HepG2 (cell line): ENCODE measurements at regions not wholly inside any gene's neighbourhood (a gene's known extent, or its start where the extent isn't known, plus 50 kb on each side); places are given as distances from the start of the nearest gene placed in this dataset.

Experiments used
- ATAC-seq: fragments of 200-7000 bp; cut with Tn5 transposase; 3 replicates; pipeline ENCODE4 v1.9.1; 2020; ENCODE audit warnings: mild to moderate bottlenecking, moderate library complexity
- BruUV-seq: library from RNA; stranded (reverse); fragments of 400-500 nt; replicated peaks from 2 replicates; lab custom pipeline; 2021; lab: Mats Ljungman, UMichigan
- CTCF ChIA-PET: fragments of 300-600 bp; formaldehyde crosslinking; extraction: SDS; loops from one replicate; lab custom pipeline; 2021; ENCODE audit warnings: low total read pairs, inconsistent platforms, low intra/inter-chr PET ratio; lab: Yijun Ruan, JAX
- POLR2A ChIA-PET: fragments of 350-600 bp; sonication (Branson Sonifier 250); formaldehyde crosslinking; loops from one replicate; lab custom pipeline; 2020; ENCODE audit warnings: antibody characterized with exemption, inconsistent platforms; lab: Yijun Ruan, JAX
- DNase-seq: peaks from one replicate; pipeline ENCODE4 v3.0.0-alpha.2; 2015; ENCODE audit warnings: low spot score
- FAIRE-seq: peaks from 3 replicates; lab custom pipeline; 2011; peaks lifted over from hg19 to GRCh38; lab: Jason Lieb, UNC
- H2AFZ ChIP-seq: one replicate; pipeline ENCODE4 v1.6.1; 2011; ENCODE audit warnings: low read length, inconsistent platforms
- H3K27ac ChIP-seq: fragments of 300-600 bp; 3 replicates; pipeline ENCODE4 v1.8.0; 2011; ENCODE audit warnings: mixed run types, mild to moderate bottlenecking, mixed read lengths, low read length, inconsistent platforms; ENCODE audit not compliant: insufficient read depth; ENCODE audit errors: extremely low read length
- H3K27me3 ChIP-seq, 2 experiments: fragments of 200-600 bp in 1 of 2; 2 replicates in 1 of 2; 3 replicates in 1 of 2; pipeline versions ENCODE4 v1.6.0 to v1.8.0; 2011; ENCODE audit warnings: low read length in 2 of 2, mild to moderate bottlenecking in 2 of 2, moderate library complexity in 2 of 2, inconsistent platforms in 1 of 2; ENCODE audit not compliant: insufficient read depth in 2 of 2, control insufficient read depth in 1 of 2
- H3K36me3 ChIP-seq, 2 experiments: fragments of 200-600 bp in 1 of 2; replicated peaks in 1 of 2; 2 replicates in 1 of 2; 3 replicates in 1 of 2; pipeline versions ENCODE4 v1.5.1 to v1.8.0; 2011; ENCODE audit warnings: low read length in 2 of 2, inconsistent platforms in 1 of 2; ENCODE audit not compliant: insufficient read depth in 2 of 2, control insufficient read depth in 1 of 2
- H3K4me1 ChIP-seq: 2 replicates; pipeline ENCODE4 v1.5.1; 2012; ENCODE audit warnings: low read length, inconsistent platforms; ENCODE audit not compliant: insufficient read depth
- H3K4me2 ChIP-seq: 2 replicates; pipeline ENCODE4 v1.6.0; 2011; ENCODE audit warnings: low read depth, low read length, inconsistent platforms
- H3K4me3 ChIP-seq, 3 experiments: fragments of 200-600 bp in 1 of 3; sonication (generic), shearing (Covaris generic) in 1 of 3; replicated peaks in 1 of 3; 2 replicates each; pipeline ENCODE4 v1.5.1; 2011 to 2016; ENCODE audit warnings: low read length in 3 of 3, inconsistent platforms in 2 of 3, low read depth in 2 of 3, mild to moderate bottlenecking in 2 of 3, control low read depth in 1 of 3, mixed read lengths in 1 of 3; ENCODE audit not compliant: insufficient read depth in 1 of 3
- H3K79me2 ChIP-seq: one replicate; pipeline ENCODE4 v1.6.1; 2011; ENCODE audit warnings: low read length, inconsistent platforms; ENCODE audit not compliant: insufficient read depth
- H3K9ac ChIP-seq: 2 replicates; pipeline ENCODE4 v1.6.0; 2011; ENCODE audit warnings: mild to moderate bottlenecking, low read depth, low read length, inconsistent platforms; ENCODE audit not compliant: insufficient read depth
- H3K9me3 ChIP-seq: 2 replicates; pipeline ENCODE4 v1.5.1; 2012; ENCODE audit warnings: mild to moderate bottlenecking, low read length
- H4K20me1 ChIP-seq: 2 replicates; pipeline ENCODE4 v1.6.0; 2011; ENCODE audit warnings: inconsistent platforms, mild to moderate bottlenecking, low read length, moderate library complexity; ENCODE audit not compliant: insufficient read depth
- CCAR2 ChIP-seq: fragments of 200-400 bp; formaldehyde crosslinking; optimal IDR thresholded peaks from 2 replicates; pipeline ENCODE3; 2018; ENCODE audit warnings: low read depth, mild to moderate bottlenecking, low read length, moderate library complexity
- ELF4 ChIP-seq: sonication (generic); formaldehyde crosslinking; IDR thresholded peaks from 2 replicates; pipeline ENCODE4 v1.5.0; 2020; ENCODE audit warnings: missing genetic modification reagents, mild to moderate bottlenecking, moderate library complexity, borderline replicate concordance
- NCOA1 ChIP-seq: sonication (generic); formaldehyde crosslinking; IDR thresholded peaks from 2 replicates; pipeline ENCODE4 v1.9.0; 2021; ENCODE audit warnings: missing genetic modification reagents
- PPARG ChIP-seq: conservative IDR thresholded peaks from 2 replicates; pipeline ENCODE4 v1.6.1; 2016; ENCODE audit warnings: missing biosample characterization, missing genetic modification reagents
- SYNCRIP ChIP-seq: fragments of 200-400 bp; formaldehyde crosslinking; IDR thresholded peaks from 2 replicates; pipeline ENCODE4 v1.6.1; 2018; ENCODE audit warnings: mild to moderate bottlenecking, low read depth, low read length; ENCODE audit not compliant: insufficient read depth
- ZFP82 ChIP-seq: sonication (generic); formaldehyde crosslinking; IDR thresholded peaks from 2 replicates; pipeline ENCODE4 v1.5.1; 2020; ENCODE audit warnings: mild to moderate bottlenecking, missing genetic modification reagents, borderline replicate concordance
- ZNF12 ChIP-seq: sonication (generic); formaldehyde crosslinking; IDR thresholded peaks from 2 replicates; pipeline ENCODE4 v1.5.0; 2020; ENCODE audit warnings: missing genetic modification reagents
- ZNF264 ChIP-seq: sonication (generic); formaldehyde crosslinking; IDR thresholded peaks from 2 replicates; pipeline ENCODE4 v1.4.0; 2020; ENCODE audit warnings: missing genetic modification reagents
- ZNF768 ChIP-seq: sonication (generic); formaldehyde crosslinking; IDR thresholded peaks from 2 replicates; pipeline ENCODE4 v1.4.0; 2020; ENCODE audit warnings: missing genetic modification reagents
- ZSCAN31 ChIP-seq: sonication (generic); formaldehyde crosslinking; IDR thresholded peaks from 2 replicates; pipeline ENCODE4 v1.5.0; 2020; ENCODE audit warnings: low read depth, mild to moderate bottlenecking, missing genetic modification reagents
- WGBS: methylation state at CpG from one replicate; pipeline ENCODE4 v1.1.6; 2017; ENCODE audit warnings: low lambda C conversion rate; 5-methylcytosine and 5-hydroxymethylcytosine counted together
- in situ Hi-C: cut with HindIII; loops from 2 replicates; pipeline ENCODE4 v1.10.0; 2017; ENCODE audit warnings: low pct_unique_long_range_greater_than_20kb; ENCODE audit not compliant: extremely low pct_ligation_motif_present
- intact Hi-C: fragments of 100-400 bp; cut with micrococcal nuclease; formaldehyde crosslinking; loops from one replicate; pipeline ENCODE4 v1.10.0; 2022; ENCODE audit not compliant: unreplicated experiment
- TF ChIP-seq, protein P1 (sequence below): IDR thresholded peaks from 2 replicates; pipeline ENCODE4 v1.6.1; 2016; ENCODE audit warnings: control low read depth
- TF ChIP-seq, protein P2 (sequence below): sonication (generic); formaldehyde crosslinking; IDR thresholded peaks from 2 replicates; pipeline ENCODE4 v1.5.0; 2020; ENCODE audit warnings: missing genetic modification reagents, mild to moderate bottlenecking, borderline replicate concordance
- TF ChIP-seq, protein P3 (sequence below): sonication (generic); formaldehyde crosslinking; conservative IDR thresholded peaks from 2 replicates; pipeline ENCODE4 v1.4.0; 2020; ENCODE audit warnings: missing genetic modification reagents
- TF ChIP-seq, protein P4 (sequence below), 2 experiments: fragments of 450-650 bp in 1 of 2; sonication (generic) in 1 of 2; formaldehyde crosslinking in 1 of 2; IDR thresholded peaks; 2 replicates each; pipeline versions ENCODE4 v1.6.1 to v1.8.0; 2016 to 2022; ENCODE audit warnings: antibody characterized with exemption in 1 of 2, mild to moderate bottlenecking in 1 of 2, missing genetic modification reagents in 1 of 2

DNA sequence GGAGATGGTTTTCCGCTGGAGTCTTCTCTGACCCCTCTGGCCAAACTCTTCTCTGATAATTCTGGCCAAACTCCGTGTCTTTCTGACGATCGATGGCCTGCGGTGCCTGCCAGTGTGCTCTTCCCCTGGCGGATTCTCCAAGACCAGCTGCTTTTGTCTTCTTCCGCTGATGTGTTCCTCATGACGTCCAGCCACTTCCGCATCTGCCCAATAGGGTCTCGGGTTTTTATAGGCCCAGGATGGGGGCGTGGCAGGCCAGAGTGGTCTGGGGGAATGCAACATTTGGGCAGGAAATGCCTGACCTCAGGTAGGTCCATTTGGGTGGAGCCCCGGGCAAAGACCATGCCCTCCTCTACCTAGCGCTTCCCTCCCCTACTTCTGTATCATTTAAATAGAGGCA is 1542.1 kb downstream of the STIM2 start:
- 48% methylated on average over 12 of the region's 13 CpGs for WGBS
- in situ Hi-C loops = no loop called here
- TF ChIP-seq ELF4 (CRISPR knock-in tag) (no peak), ZNF768 (CRISPR knock-in tag) (no peak), ZFP82 (CRISPR knock-in tag) (no peak), ZNF264 (no peak), NCOA1 (CRISPR knock-in tag) (no peak), PPARG (CRISPR knock-in tag) (no peak), ZNF12 (CRISPR knock-in tag) (no peak), CCAR2 (no peak), SYNCRIP (no peak), ZSCAN31 (no peak)
- TF ChIP-seq, protein P1, sequence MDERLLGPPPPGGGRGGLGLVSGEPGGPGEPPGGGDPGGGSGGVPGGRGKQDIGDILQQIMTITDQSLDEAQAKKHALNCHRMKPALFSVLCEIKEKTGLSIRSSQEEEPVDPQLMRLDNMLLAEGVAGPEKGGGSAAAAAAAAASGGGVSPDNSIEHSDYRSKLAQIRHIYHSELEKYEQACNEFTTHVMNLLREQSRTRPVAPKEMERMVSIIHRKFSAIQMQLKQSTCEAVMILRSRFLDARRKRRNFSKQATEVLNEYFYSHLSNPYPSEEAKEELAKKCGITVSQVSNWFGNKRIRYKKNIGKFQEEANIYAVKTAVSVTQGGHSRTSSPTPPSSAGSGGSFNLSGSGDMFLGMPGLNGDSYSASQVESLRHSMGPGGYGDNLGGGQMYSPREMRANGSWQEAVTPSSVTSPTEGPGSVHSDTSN (CRISPR knock-in tag) = no peak
- TF ChIP-seq, protein P2, sequence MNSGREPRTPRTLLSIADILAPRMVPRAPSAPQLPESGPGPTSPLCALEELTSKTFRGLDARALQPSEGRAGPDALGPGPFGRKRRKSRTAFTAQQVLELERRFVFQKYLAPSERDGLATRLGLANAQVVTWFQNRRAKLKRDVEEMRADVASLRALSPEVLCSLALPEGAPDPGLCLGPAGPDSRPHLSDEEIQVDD = no peak
- TF ChIP-seq, protein P3, sequence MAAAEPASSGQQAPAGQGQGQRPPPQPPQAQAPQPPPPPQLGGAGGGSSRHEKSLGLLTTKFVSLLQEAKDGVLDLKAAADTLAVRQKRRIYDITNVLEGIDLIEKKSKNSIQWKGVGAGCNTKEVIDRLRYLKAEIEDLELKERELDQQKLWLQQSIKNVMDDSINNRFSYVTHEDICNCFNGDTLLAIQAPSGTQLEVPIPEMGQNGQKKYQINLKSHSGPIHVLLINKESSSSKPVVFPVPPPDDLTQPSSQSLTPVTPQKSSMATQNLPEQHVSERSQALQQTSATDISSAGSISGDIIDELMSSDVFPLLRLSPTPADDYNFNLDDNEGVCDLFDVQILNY (CRISPR knock-in tag) = no peak
- TF ChIP-seq, protein P4, sequence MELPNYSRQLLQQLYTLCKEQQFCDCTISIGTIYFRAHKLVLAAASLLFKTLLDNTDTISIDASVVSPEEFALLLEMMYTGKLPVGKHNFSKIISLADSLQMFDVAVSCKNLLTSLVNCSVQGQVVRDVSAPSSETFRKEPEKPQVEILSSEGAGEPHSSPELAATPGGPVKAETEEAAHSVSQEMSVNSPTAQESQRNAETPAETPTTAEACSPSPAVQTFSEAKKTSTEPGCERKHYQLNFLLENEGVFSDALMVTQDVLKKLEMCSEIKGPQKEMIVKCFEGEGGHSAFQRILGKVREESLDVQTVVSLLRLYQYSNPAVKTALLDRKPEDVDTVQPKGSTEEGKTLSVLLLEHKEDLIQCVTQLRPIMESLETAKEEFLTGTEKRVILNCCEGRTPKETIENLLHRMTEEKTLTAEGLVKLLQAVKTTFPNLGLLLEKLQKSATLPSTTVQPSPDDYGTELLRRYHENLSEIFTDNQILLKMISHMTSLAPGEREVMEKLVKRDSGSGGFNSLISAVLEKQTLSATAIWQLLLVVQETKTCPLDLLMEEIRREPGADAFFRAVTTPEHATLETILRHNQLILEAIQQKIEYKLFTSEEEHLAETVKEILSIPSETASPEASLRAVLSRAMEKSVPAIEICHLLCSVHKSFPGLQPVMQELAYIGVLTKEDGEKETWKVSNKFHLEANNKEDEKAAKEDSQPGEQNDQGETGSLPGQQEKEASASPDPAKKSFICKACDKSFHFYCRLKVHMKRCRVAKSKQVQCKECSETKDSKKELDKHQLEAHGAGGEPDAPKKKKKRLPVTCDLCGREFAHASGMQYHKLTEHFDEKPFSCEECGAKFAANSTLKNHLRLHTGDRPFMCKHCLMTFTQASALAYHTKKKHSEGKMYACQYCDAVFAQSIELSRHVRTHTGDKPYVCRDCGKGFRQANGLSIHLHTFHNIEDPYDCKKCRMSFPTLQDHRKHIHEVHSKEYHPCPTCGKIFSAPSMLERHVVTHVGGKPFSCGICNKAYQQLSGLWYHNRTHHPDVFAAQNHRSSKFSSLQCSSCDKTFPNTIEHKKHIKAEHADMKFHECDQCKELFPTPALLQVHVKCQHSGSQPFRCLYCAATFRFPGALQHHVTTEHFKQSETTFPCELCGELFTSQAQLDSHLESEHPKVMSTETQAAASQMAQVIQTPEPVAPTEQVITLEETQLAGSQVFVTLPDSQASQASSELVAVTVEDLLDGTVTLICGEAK (IDR thresholded peaks at IDR 0.05) = no peak
- TF ChIP-seq, protein P4 (CRISPR knock-in tag; IDR thresholded peaks at IDR 0.05) = no peak

More for the DNA sequence above, 1542.1 kb downstream of the STIM2 start:
- FAIRE-seq = no peak
- Histone ChIP-seq H4K20me1 (no peaks in the 10 kb centered on the region), H3K4me2 (no peak overlapping the region), H3K4me1 (no peaks in the 10 kb centered on the region), H3K9ac (no peak overlapping the region), H3K9me3 (peaks cover 58% of the 10 kb centered on the region), H2AFZ (no peak overlapping the region), H3K4me3 (no peak overlapping the region), H3K36me3 (no peaks in the 10 kb centered on the region), H3K27me3 (no peaks in the 10 kb centered on the region), H3K79me2 (no peaks in the 10 kb centered on the region), H3K27ac (no peak overlapping the region)
- no peak for DNase-seq
- no peak for ATAC-seq
- BruUV-seq = no TSS peak
- intact Hi-C loops = no loop called here
- ChIA-PET CTCF (no interaction called here), POLR2A (no interaction called here)
